ENCODE measurements at regions not wholly inside any gene's neighbourhood (a gene's known extent, or its start where the extent isn't known, plus 50 kb on each side); places are given as distances from the start of the nearest gene placed in this dataset.

GRCh38 chr15:35929740-35930444, 383.9 kb upstream of the DPH6 start:
- TF ChIP-seq, protein P1, sequence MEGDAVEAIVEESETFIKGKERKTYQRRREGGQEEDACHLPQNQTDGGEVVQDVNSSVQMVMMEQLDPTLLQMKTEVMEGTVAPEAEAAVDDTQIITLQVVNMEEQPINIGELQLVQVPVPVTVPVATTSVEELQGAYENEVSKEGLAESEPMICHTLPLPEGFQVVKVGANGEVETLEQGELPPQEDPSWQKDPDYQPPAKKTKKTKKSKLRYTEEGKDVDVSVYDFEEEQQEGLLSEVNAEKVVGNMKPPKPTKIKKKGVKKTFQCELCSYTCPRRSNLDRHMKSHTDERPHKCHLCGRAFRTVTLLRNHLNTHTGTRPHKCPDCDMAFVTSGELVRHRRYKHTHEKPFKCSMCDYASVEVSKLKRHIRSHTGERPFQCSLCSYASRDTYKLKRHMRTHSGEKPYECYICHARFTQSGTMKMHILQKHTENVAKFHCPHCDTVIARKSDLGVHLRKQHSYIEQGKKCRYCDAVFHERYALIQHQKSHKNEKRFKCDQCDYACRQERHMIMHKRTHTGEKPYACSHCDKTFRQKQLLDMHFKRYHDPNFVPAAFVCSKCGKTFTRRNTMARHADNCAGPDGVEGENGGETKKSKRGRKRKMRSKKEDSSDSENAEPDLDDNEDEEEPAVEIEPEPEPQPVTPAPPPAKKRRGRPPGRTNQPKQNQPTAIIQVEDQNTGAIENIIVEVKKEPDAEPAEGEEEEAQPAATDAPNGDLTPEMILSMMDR (IDR thresholded peaks at IDR 0.05) = no peak
- no peak for TF ChIP-seq EZH2 (IDR thresholded peaks at IDR 0.05; ENCODE audit: borderline replicate concordance, insufficient read depth, low read depth, low read length, poor library complexity, severe bottlenecking)
